GM20000 (cell line): ENCODE measurements at regions not wholly inside any gene's neighbourhood (a gene's known extent, or its start where the extent isn't known, plus 50 kb on each side); places are given as distances from the start of the nearest gene placed in this dataset.

Experiments
- DNase-seq: peaks from one replicate; pipeline ENCODE4 v3.0.0; 2012; ENCODE audit warnings: low spot score
- TF ChIP-seq, protein P1 (sequence below): IDR thresholded peaks from 2 replicates; pipeline ENCODE4 v1.5.1; 2012; ENCODE audit warnings: mild to moderate bottlenecking, control low read depth; ENCODE audit errors: extremely low read depth, missing control alignments

DNA sequence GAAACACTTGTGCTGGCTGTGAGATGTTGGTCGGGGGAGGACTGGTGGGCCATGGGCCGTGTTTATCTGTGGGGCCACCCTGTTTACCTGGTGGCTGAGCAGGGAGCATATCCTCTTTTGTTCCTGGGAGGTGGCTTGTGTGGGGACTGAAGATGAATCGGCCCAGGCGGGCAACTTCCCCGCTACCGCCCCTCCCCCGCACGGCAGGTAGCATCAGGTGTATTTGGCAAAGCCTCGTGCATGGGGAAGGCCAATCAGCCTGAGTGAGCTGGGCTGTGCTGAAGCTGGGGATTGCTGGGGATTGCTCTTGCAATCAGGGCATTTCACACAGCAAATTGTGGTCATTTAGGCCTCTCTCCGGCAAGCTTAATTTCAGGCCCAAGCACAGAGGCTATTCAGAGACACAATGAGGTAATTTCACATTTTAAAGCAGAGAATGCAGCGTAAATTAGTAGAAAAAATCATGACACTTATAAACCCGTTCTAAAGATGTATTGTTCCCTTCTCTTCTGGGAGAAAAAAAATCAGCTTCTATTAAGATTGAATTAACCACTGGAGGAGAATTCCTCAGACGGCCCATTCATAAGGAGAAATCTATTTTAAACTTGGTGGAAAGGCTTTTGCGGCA, 197.7 kb upstream of the POU3F1 start:
- TF ChIP-seq, protein P1, sequence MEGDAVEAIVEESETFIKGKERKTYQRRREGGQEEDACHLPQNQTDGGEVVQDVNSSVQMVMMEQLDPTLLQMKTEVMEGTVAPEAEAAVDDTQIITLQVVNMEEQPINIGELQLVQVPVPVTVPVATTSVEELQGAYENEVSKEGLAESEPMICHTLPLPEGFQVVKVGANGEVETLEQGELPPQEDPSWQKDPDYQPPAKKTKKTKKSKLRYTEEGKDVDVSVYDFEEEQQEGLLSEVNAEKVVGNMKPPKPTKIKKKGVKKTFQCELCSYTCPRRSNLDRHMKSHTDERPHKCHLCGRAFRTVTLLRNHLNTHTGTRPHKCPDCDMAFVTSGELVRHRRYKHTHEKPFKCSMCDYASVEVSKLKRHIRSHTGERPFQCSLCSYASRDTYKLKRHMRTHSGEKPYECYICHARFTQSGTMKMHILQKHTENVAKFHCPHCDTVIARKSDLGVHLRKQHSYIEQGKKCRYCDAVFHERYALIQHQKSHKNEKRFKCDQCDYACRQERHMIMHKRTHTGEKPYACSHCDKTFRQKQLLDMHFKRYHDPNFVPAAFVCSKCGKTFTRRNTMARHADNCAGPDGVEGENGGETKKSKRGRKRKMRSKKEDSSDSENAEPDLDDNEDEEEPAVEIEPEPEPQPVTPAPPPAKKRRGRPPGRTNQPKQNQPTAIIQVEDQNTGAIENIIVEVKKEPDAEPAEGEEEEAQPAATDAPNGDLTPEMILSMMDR: no peak

DNA sequence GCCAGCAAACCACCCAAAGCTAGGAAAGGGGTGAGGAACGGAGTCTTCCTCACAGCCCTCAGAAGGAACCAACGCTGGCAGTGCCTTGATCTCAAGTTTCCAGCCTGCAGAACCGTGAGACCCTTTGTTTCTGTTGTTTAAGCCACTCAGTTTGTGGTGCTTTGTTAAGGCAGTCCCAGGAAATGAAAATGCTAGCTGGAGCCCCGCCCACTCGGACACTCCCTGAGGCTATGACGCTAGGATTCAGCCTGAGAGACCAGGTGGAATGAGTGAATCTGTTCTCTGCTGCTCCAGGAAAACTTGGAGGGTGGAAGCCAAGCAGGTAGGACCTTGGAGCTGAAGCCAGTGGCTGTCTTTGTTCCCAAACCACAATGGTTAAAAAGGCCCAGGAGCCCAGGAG, 196.5 kb upstream of the POU3F1 start:
- no peak for DNase-seq
- TF ChIP-seq, protein P1: no peak

More for the DNA sequence above, 197.7 kb upstream of the POU3F1 start:
- DNase-seq: no peak

DNA sequence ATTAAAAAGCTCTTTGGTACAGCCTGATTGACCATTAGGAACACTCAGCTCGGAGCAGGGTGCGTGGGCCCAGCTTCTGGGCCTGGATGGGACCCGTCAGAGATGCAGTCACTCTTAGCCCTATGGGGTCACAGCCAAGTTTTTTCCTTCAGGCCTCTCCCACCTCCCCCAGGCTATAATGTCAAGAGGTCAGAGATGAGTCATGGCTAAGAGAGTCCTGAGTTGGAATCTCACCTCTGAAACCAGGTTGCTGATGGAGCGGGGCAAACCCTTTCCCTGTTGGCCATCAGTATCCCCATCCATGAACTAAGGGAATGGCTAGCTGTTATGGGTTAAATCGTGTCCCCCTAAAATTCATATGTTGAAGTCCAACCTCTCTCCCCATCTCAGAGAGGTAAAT, 195.9 kb upstream of the POU3F1 start:
- TF ChIP-seq, protein P1: no peak
- no peak for DNase-seq

DNA sequence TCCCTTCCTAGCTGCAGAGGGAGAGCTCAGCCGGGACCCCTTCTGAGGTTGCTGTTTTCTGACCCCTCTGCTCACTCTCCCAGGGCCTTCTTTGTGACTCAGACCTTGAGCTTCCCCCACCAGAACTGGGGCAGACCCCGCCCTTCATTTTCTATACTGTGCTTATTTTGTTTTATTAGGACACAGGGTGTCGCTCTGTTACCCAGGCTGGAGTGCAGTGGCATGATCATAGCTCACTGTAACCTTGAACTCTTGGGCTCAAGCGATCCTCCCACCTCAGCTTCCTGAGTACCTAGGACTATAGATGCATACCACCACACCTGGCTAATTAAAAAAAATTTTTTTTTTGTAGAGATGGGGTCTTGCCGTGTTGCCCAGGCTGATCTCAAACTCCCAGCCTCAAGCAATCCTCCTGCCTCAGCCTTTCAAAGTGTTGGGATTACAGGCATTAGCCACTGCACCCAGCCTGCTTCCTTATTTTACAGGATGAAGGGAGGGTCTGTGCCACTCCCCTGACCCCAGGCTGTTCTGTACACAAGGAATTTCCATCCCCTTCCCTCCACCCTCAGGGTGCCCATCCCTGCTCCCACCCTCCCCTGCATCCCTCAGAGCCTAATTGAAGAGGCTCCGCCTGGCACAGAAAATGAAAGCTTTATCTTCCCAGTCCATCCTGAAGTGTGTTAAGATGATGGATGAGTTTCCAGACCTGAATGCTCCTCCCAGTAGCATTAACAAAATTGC, 195.2 kb upstream of the POU3F1 start:
- DNase-seq: no peak
- TF ChIP-seq, protein P1: no peak

DNA sequence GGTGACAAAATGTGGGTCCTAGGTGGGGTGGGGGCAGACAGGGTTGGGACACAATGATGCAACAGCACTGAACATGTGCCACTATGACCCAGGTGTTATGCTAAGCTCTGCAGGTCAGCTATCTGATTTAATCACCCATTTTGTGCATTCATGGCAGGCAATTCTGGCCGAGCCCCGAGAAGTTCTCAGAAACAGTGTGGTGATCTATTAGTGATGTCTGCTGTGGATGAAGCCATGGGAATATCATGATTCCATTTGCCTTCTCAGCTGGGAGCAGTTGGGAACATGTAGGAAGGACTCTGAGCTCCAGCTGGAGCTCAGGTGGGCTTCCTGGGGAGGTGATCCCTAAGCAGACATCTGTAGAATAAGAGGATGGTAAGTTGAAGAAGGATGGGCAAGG, 194.0 kb upstream of the POU3F1 start:
- no peak for DNase-seq
- TF ChIP-seq, protein P1: no peak

DNA sequence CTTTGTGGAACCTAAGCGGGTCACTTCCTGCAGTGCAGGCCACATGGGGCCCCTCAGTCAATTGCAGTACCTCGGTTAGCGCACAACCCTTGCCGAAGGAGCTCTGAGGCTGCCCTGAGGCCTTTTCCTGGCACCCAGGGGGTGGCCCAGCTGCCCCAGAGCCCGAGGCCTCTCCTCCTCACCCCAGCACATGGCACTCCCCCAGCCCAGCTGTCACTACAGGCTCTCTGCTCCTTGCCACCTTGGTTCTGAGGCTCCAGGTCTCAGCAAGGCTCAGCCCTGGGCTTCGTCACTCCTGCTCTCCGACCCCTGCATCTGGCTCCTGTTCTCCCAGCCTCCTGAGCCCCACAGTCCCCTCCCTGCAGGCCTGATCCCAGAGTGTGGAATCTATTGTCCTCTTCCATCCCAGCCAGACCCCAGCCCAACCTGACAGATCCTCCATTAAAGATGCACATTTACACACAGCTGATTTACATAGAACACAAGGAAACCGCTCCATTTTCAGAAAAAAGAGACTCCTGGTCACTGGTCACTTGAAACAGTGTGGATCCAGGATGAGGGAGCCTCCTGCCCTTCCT, 192.8 kb upstream of the POU3F1 start:
- TF ChIP-seq, protein P1: no peak
- DNase-seq: no peak

DNA sequence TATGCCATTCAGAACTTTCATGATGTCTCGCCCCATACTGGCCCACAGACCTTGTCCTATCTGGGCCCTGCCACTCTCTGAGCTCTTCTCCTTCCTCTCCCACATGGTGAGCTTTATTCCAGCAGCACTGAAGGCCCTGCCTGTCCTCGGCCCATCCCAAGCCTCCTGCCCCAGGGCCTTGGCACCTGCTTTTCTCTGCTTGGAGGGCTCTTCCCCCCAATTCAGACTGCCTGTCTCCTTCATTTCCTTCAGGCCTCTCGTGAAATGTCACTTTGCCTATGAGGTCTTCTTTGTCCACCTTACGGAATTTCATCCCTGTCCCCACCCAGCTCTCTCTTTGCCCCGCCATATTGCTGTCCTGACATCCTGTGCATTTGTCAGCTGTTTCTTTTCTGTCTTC, 191.7 kb upstream of the POU3F1 start:
- TF ChIP-seq, protein P1: no peak
- DNase-seq: no peak
